Neural progenitor cell (in vitro differentiated cells): ENCODE measurements at regions not wholly inside any gene's neighbourhood (a gene's known extent, or its start where the extent isn't known, plus 50 kb on each side); places are given as distances from the start of the nearest gene placed in this dataset.

Source experiments
- EZH2 ChIP-seq: fragments of 200-600 bp; sonication (generic); IDR thresholded peaks from 2 replicates; pipeline ENCODE4 v1.6.1; 2017; ENCODE audit warnings: antibody characterized with exemption, mild to moderate bottlenecking, moderate library complexity
- TF ChIP-seq, protein P1 (sequence below): fragments of 200-600 bp; sonication (generic); IDR thresholded peaks from 2 replicates; pipeline ENCODE4 v1.5.1; 2017; ENCODE audit warnings: antibody characterized with exemption, mild to moderate bottlenecking

DNA sequence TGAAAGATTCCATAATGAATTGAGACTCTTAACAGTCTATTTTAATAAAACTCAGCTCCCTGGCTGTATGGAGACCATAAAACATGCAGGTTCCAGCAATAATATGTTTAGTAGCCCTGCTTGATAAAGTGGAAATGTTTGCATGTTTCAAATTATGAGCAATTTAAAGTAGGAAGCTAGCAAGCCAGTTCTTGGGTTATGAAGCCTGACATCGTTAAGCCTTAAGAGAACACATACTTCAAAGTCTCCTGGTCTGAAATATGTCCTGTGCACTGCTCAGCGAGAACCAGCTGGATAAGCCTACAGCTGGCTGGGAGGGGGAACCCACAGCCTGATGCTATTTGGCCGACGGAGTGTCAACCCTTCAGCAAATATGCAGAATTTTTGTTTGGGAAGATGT, 140.3 kb downstream of the SALL1 start:
- TF ChIP-seq, protein P1, sequence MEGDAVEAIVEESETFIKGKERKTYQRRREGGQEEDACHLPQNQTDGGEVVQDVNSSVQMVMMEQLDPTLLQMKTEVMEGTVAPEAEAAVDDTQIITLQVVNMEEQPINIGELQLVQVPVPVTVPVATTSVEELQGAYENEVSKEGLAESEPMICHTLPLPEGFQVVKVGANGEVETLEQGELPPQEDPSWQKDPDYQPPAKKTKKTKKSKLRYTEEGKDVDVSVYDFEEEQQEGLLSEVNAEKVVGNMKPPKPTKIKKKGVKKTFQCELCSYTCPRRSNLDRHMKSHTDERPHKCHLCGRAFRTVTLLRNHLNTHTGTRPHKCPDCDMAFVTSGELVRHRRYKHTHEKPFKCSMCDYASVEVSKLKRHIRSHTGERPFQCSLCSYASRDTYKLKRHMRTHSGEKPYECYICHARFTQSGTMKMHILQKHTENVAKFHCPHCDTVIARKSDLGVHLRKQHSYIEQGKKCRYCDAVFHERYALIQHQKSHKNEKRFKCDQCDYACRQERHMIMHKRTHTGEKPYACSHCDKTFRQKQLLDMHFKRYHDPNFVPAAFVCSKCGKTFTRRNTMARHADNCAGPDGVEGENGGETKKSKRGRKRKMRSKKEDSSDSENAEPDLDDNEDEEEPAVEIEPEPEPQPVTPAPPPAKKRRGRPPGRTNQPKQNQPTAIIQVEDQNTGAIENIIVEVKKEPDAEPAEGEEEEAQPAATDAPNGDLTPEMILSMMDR = no peak
- TF ChIP-seq EZH2 = no peak
